Gastroesophageal sphincter (tissue), 4 donors: ENCODE measurements at regions not wholly inside any gene's neighbourhood (a gene's known extent, or its start where the extent isn't known, plus 50 kb on each side); places are given as distances from the start of the nearest gene placed in this dataset.

Experiments used
- ATAC-seq: fragments of 150-250 bp; one replicate; pipeline ENCODE4 v1.9.1; 2016; ENCODE audit warnings: mild to moderate bottlenecking, moderate library complexity
- H3K27ac ChIP-seq, 4 donors: fragments of 200-600 bp; sonication (generic) in 3 of 4; 1 replicate in 3 of 4; 2 replicates in 1 of 4; pipeline ENCODE4 v1.5.1; 2016 to 2019
- H3K27me3 ChIP-seq: fragments of 200-600 bp; sonication (generic); one replicate; pipeline ENCODE4 v1.5.1; 2019
- H3K36me3 ChIP-seq, 2 donors: fragments of 200-600 bp; sonication (generic); one replicate each; pipeline ENCODE4 v1.5.1; 2019; ENCODE audit warnings: control low read depth in 1 of 2
- H3K4me1 ChIP-seq, 3 donors: fragments of 200-600 bp; sonication (generic); 1 replicate in 2 of 3; 2 replicates in 1 of 3; pipeline ENCODE4 v1.5.1; 2016 to 2019; ENCODE audit warnings: control low read depth in 2 of 3
- H3K4me3 ChIP-seq, 2 donors: fragments of 200-600 bp; sonication (generic); one replicate each; pipeline ENCODE4 v1.5.1; 2019; ENCODE audit warnings: mild to moderate bottlenecking in 1 of 2, moderate library complexity in 1 of 2
- H3K9me3 ChIP-seq, 3 donors: fragments of 200-600 bp; sonication (generic); one replicate each; pipeline ENCODE4 v1.5.1; 2017 to 2019; ENCODE audit warnings: control low read depth in 2 of 3
- CTCF ChIP-seq, 4 experiments: fragments of 200-600 bp in 2 of 4; fragments of 450-650 bp in 2 of 4; sonication (generic) in 1 of 4; IDR thresholded peaks; one replicate each; pipeline ENCODE4 v1.5.1; 2017 to 2019; ENCODE audit warnings: antibody characterized with exemption in 4 of 4, mild to moderate bottlenecking in 2 of 4, moderate library complexity in 2 of 4
- EP300 ChIP-seq: sonication (generic); formaldehyde crosslinking; IDR thresholded peaks from one replicate; pipeline ENCODE4 v1.6.1; 2017; ENCODE audit warnings: antibody characterized with exemption, mild to moderate bottlenecking
- POLR2A ChIP-seq, 2 donors: fragments of 450-650 bp; IDR thresholded peaks; one replicate each; pipeline ENCODE4 v1.6.1; 2017; ENCODE audit warnings: antibody characterized with exemption in 2 of 2, mild to moderate bottlenecking in 2 of 2, moderate library complexity in 1 of 2
- POLR2AphosphoS5 ChIP-seq: sonication (generic); formaldehyde crosslinking; IDR thresholded peaks from one replicate; pipeline ENCODE4 v1.6.1; 2017; ENCODE audit warnings: antibody characterized with exemption
- WGBS, 2 donors: methylation state at CpG; one replicate each; pipeline ENCODE4 v1.1.5; 2018; ENCODE audit warnings: low coverage in 1 of 2; 5-methylcytosine and 5-hydroxymethylcytosine counted together

GRCh38 chr1:36692465-36693160 lies 209.9 kb upstream of the CSF3R start:
- ATAC-seq, result no peak
- peaks cover 91% of the 10 kb centered on the region for H3K27me3 ChIP-seq
- no peaks in the 10 kb centered on the region for H3K4me1 ChIP-seq
- no peak overlapping the region for H3K4me3 ChIP-seq
- 73 to 76% methylated on average over 1 to 7 of the region's 10 CpGs for WGBS, 2 donors
- no peaks in the 10 kb centered on the region for H3K36me3 ChIP-seq
- TF ChIP-seq POLR2AphosphoS5, result no peak
- TF ChIP-seq CTCF (IDR thresholded peaks at IDR 0.05), result no peak
- no peak for TF ChIP-seq POLR2A (IDR thresholded peaks at IDR 0.05)
- no peak for TF ChIP-seq EP300
- no peak overlapping the region for H3K27ac ChIP-seq
- no peaks in the 10 kb centered on the region for H3K9me3 ChIP-seq

- Histone ChIP-seq H3K9me3 (no peaks in the 10 kb centered on the region), H3K4me1 (no peaks in the 10 kb centered on the region), H3K27ac (no peak overlapping the region), H3K4me3 (no peak overlapping the region), H3K27me3 (peaks cover 93% of the 10 kb centered on the region), H3K36me3 (no peaks in the 10 kb centered on the region)
- WGBS, 2 donors, result 66% methylated on average over 2 of the region's 3 CpGs; no CpG with 5 or more reads in 1 of the 2 donors
- ATAC-seq, result no peak
- TF ChIP-seq EP300 (no peak), CTCF (IDR thresholded peaks at IDR 0.05) (no peak), POLR2AphosphoS5 (no peak), POLR2A (IDR thresholded peaks at IDR 0.05) (no peak)
These were observed 208.7 kb upstream of the CSF3R start for GRCh38 chr1:36691374-36691773.

- H3K27ac ChIP-seq, result no peak overlapping the region
- no peak for TF ChIP-seq POLR2A (IDR thresholded peaks at IDR 0.05)
- TF ChIP-seq POLR2AphosphoS5, result no peak
- no peak for TF ChIP-seq EP300
- TF ChIP-seq CTCF (IDR thresholded peaks at IDR 0.05), result no peak
- no peaks in the 10 kb centered on the region for H3K9me3 ChIP-seq
- H3K36me3 ChIP-seq, result no peaks in the 10 kb centered on the region
- no peak overlapping the region for H3K4me3 ChIP-seq
- ATAC-seq, result no peak
- H3K4me1 ChIP-seq, result no peaks in the 10 kb centered on the region
- H3K27me3 ChIP-seq, result peaks cover 84% of the 10 kb centered on the region
- 39% methylated on average over 2 of the region's 3 CpGs; no CpG with 5 or more reads in 1 of the 2 donors for WGBS, 2 donors
These were observed 207.3 kb upstream of the CSF3R start for GRCh38 chr1:36689992-36690391.

GRCh38 chr1:36687312-36687711 lies 204.6 kb upstream of the CSF3R start:
- TF ChIP-seq CTCF (IDR thresholded peaks at IDR 0.05), result no peak
- TF ChIP-seq POLR2A (IDR thresholded peaks at IDR 0.05), result no peak
- TF ChIP-seq POLR2AphosphoS5, result no peak
- TF ChIP-seq EP300, result no peak
- no peak overlapping the region for H3K27ac ChIP-seq
- 57 to 59% methylated on average over 1 to 5 of the region's 5 CpGs for WGBS, 2 donors
- no peaks in the 10 kb centered on the region for H3K9me3 ChIP-seq
- H3K27me3 ChIP-seq, result peaks cover 59% of the 10 kb centered on the region
- no peaks in the 10 kb centered on the region for H3K4me1 ChIP-seq
- no peaks in the 10 kb centered on the region for H3K36me3 ChIP-seq
- H3K4me3 ChIP-seq, result no peak overlapping the region
- ATAC-seq, result no peak

- Histone ChIP-seq H3K27ac (no peak overlapping the region), H3K4me3 (no peak overlapping the region), H3K4me1 (no peaks in the 10 kb centered on the region), H3K27me3 (peaks cover 69% of the 10 kb centered on the region), H3K9me3 (peaks cover 0 to 5% (median 0%) of the 10 kb centered on the region in 3 donors), H3K36me3 (no peaks in the 10 kb centered on the region)
- 78 to 81% methylated on average over 6 of the region's 6 CpGs for WGBS, 2 donors
- no peak for ATAC-seq
- TF ChIP-seq POLR2AphosphoS5, result no peak
- no peak for TF ChIP-seq CTCF (IDR thresholded peaks at IDR 0.05)
These were observed 193.3 kb upstream of the CSF3R start for GRCh38 chr1:36675931-36676562.
